OCI-LY1 (cell line): ENCODE measurements at regions not wholly inside any gene's neighbourhood (a gene's known extent, or its start where the extent isn't known, plus 50 kb on each side); places are given as distances from the start of the nearest gene placed in this dataset.

ENCODE experiments used
- H2AFZ ChIP-seq: fragments of 200-600 bp; sonication (generic), shearing (Covaris generic); 2 replicates; pipeline ENCODE4 v1.6.0; 2014; ENCODE audit warnings: antibody characterized with exemption, mild to moderate bottlenecking, low read length
- H3F3A ChIP-seq: fragments of 200-600 bp; sonication (generic), shearing (Covaris generic); 2 replicates; pipeline ENCODE4 v1.6.0; 2014; ENCODE audit warnings: mild to moderate bottlenecking, antibody characterized with exemption, low read length, moderate library complexity; ENCODE audit not compliant: insufficient read depth
- H3K27ac ChIP-seq: fragments of 200-600 bp; sonication (generic); 2 replicates; pipeline ENCODE4 v1.5.1; 2014; ENCODE audit warnings: low read length, mixed run types, mild to moderate bottlenecking, low read depth; ENCODE audit not compliant: poor library complexity, severe bottlenecking
- H3K27me3 ChIP-seq: fragments of 200-600 bp; sonication (generic); 2 replicates; pipeline ENCODE4 v1.6.0; 2014; ENCODE audit warnings: antibody characterized with exemption, mild to moderate bottlenecking, low read length, moderate library complexity; ENCODE audit not compliant: insufficient read depth
- H3K36me3 ChIP-seq: fragments of 200-600 bp; sonication (generic); 2 replicates; pipeline ENCODE4 v1.6.1; 2014; ENCODE audit warnings: mild to moderate bottlenecking, antibody characterized with exemption, low read length, moderate library complexity, mixed read lengths; ENCODE audit not compliant: insufficient read depth
- H3K4me1 ChIP-seq: fragments of 200-600 bp; sonication (generic); 2 replicates; pipeline ENCODE4 v1.5.1; 2014; ENCODE audit warnings: mild to moderate bottlenecking, low read length, moderate library complexity; ENCODE audit not compliant: insufficient read depth, severe bottlenecking
- H3K4me2 ChIP-seq: fragments of 200-600 bp; sonication (generic), shearing (Covaris generic); 2 replicates; pipeline ENCODE4 v1.6.1; 2014; ENCODE audit warnings: low read length
- H3K4me3 ChIP-seq: fragments of 200-600 bp; sonication (generic); 2 replicates; pipeline ENCODE4 v1.5.1; 2014; ENCODE audit warnings: low read length, low read depth, mild to moderate bottlenecking, mixed read lengths; ENCODE audit not compliant: poor library complexity, severe bottlenecking
- H3K79me2 ChIP-seq: fragments of 200-600 bp; shearing (Covaris generic); 2 replicates; pipeline ENCODE4 v1.6.1; 2016; ENCODE audit warnings: mixed run types, low read length, mixed read lengths; ENCODE audit not compliant: insufficient read depth
- H3K9ac ChIP-seq: fragments of 200-600 bp; sonication (generic), shearing (Covaris generic); 2 replicates; pipeline ENCODE4 v1.6.1; 2014; ENCODE audit warnings: mild to moderate bottlenecking, low read length, mixed read lengths
- H3K9me2 ChIP-seq: fragments of 200-600 bp; sonication (generic), shearing (Covaris generic); 2 replicates; pipeline ENCODE4 v1.6.1; 2014; ENCODE audit warnings: low read depth, mild to moderate bottlenecking, low read length, mixed read lengths
- H3K9me3 ChIP-seq: fragments of 200-600 bp; shearing (Covaris generic); 2 replicates; pipeline ENCODE4 v1.6.1; 2014; ENCODE audit warnings: low read length, mixed read lengths
- H4K20me1 ChIP-seq: fragments of 200-600 bp; sonication (generic), shearing (Covaris generic); 2 replicates; pipeline ENCODE4 v1.6.0; 2016; ENCODE audit warnings: mild to moderate bottlenecking, low read length; ENCODE audit not compliant: insufficient read depth
- CTCF ChIP-seq: fragments of 200-600 bp; sonication (generic), shearing (Covaris generic); IDR thresholded peaks from 2 replicates; pipeline ENCODE4 v1.5.1; 2017; ENCODE audit warnings: mild to moderate bottlenecking, antibody characterized with exemption, low read length, moderate library complexity, mixed read lengths
- EZH2 ChIP-seq: fragments of 200-600 bp; sonication (generic), shearing (Covaris generic); IDR thresholded peaks from 2 replicates; pipeline ENCODE4 v1.8.0; 2017; ENCODE audit warnings: borderline replicate concordance, mixed run types, mild to moderate bottlenecking, antibody characterized with exemption, low read length, moderate library complexity, mixed read lengths

- Histone ChIP-seq H3K4me3 (no peak overlapping the region), H3K9me3 (no peaks in the 10 kb centered on the region), H3K9me2 (no peaks in the 10 kb centered on the region), H3K27ac (no peak overlapping the region), H3K36me3 (no peaks in the 10 kb centered on the region), H3K27me3 (no peaks in the 10 kb centered on the region), H4K20me1 (no peaks in the 10 kb centered on the region), H3K9ac (no peak overlapping the region), H3K4me1 (no peaks in the 10 kb centered on the region), H3K79me2 (no peaks in the 10 kb centered on the region), H3K4me2 (no peak overlapping the region), H3F3A (no peaks in the 10 kb centered on the region), H2AFZ (no peak overlapping the region)
- TF ChIP-seq EZH2 (no peak), CTCF (no peak)
Measured at GRCh38 chr14:65849091-65849490, 436.6 kb downstream of the FUT8 start.

- H2AFZ ChIP-seq: no peak overlapping the region
Measured at GRCh38 chr14:65849558-65849957, 437.0 kb downstream of the FUT8 start.

GRCh38 chr14:65850429-65851135, 438.1 kb downstream of the FUT8 start:
- no peaks in the 10 kb centered on the region for H3K4me1 ChIP-seq
- no peaks in the 10 kb centered on the region for H4K20me1 ChIP-seq
- no peak overlapping the region for H3K27ac ChIP-seq
- H3K79me2 ChIP-seq: no peaks in the 10 kb centered on the region
- H3K9me3 ChIP-seq: no peaks in the 10 kb centered on the region
- no peak for TF ChIP-seq EZH2
- no peak for TF ChIP-seq CTCF
- H3K36me3 ChIP-seq: no peaks in the 10 kb centered on the region
- no peaks in the 10 kb centered on the region for H3F3A ChIP-seq
- H3K9ac ChIP-seq: no peak overlapping the region
- H3K27me3 ChIP-seq: no peaks in the 10 kb centered on the region
- no peaks in the 10 kb centered on the region for H3K9me2 ChIP-seq
- no peak overlapping the region for H2AFZ ChIP-seq
- no peak overlapping the region for H3K4me2 ChIP-seq
- H3K4me3 ChIP-seq: no peak overlapping the region

More at GRCh38 chr14:65849558-65849957, 437.0 kb downstream of the FUT8 start:
- Histone ChIP-seq H3K9me2 (no peaks in the 10 kb centered on the region), H3K4me3 (no peak overlapping the region), H4K20me1 (no peaks in the 10 kb centered on the region), H3K27ac (no peak overlapping the region), H3K79me2 (no peaks in the 10 kb centered on the region), H3K9ac (no peak overlapping the region), H3K4me2 (no peak overlapping the region), H3K9me3 (no peaks in the 10 kb centered on the region), H3K36me3 (no peaks in the 10 kb centered on the region), H3K27me3 (no peaks in the 10 kb centered on the region), H3F3A (no peaks in the 10 kb centered on the region), H3K4me1 (no peaks in the 10 kb centered on the region)
- no peak for TF ChIP-seq CTCF
- TF ChIP-seq EZH2: no peak
